ENCODE measurements at regions not wholly inside any gene's neighbourhood (a gene's known extent, or its start where the extent isn't known, plus 50 kb on each side); places are given as distances from the start of the nearest gene placed in this dataset.

- no peak for TF ChIP-seq CHD1 (IDR thresholded peaks at IDR 0.05; ENCODE audit: low read depth, low read length)
- no peak for TF ChIP-seq ELK1 (IDR thresholded peaks at IDR 0.05; ENCODE audit: borderline replicate concordance, low read depth, low read length)
- TF ChIP-seq CEBPB (IDR thresholded peaks at IDR 0.05; ENCODE audit: low read depth, low read length), result no peak
- no peak for TF ChIP-seq RCOR1 (IDR thresholded peaks at IDR 0.05; ENCODE audit: insufficient replicate concordance, low read length)
- TF ChIP-seq FOS (IDR thresholded peaks at IDR 0.05; ENCODE audit: low read depth, low read length), result no peak
- no peak for DNase-seq
Measured at GRCh38 chr2:37544591-37545031, 126.8 kb downstream of the CDC42EP3 start.

More at GRCh38 chr2:37544591-37545031, 126.8 kb downstream of the CDC42EP3 start:
- Histone ChIP-seq H2BK5ac (ENCODE audit: low read depth, low read length, poor library complexity, severe bottlenecking) (no peak overlapping the region), H2AK9ac (replicated peaks; ENCODE audit: low read depth, low read length, poor library complexity) (no peak overlapping the region), H2BK120ac (ENCODE audit: low read depth, low read length) (no peak overlapping the region), H3K4me1 (ENCODE audit: control insufficient read depth, insufficient read depth, low read length) (no peaks in the 10 kb centered on the region), H3K27me3 (ENCODE audit: control insufficient read depth, insufficient read depth, low read length) (no peaks in the 10 kb centered on the region), H2BK20ac (ENCODE audit: low read depth, low read length) (no peak overlapping the region), H3K9me1 (ENCODE audit: insufficient read depth, low read length) (no peaks in the 10 kb centered on the region), H2BK15ac (ENCODE audit: low read depth, low read length) (no peak overlapping the region), H3K23ac (ENCODE audit: low read depth, low read length) (no peak overlapping the region), H3K4me3 (ENCODE audit: insufficient read depth, low read depth, low read length) (no peak overlapping the region), H2AFZ (replicated peaks; ENCODE audit: low read length, poor library complexity) (no peak overlapping the region), H3K56ac (ENCODE audit: extremely low read depth, insufficient read depth, low read length) (no peak overlapping the region), H3K14ac (replicated peaks; ENCODE audit: low read depth, low read length) (no peak overlapping the region), H3K9ac (ENCODE audit: low read depth, low read length) (no peak overlapping the region), H4K5ac (ENCODE audit: low read depth, low read length) (no peak overlapping the region), H3K27ac (ENCODE audit: insufficient read depth, low read length) (no peak overlapping the region), H3K79me1 (ENCODE audit: low read depth in 1 of 2, low read length in 2 of 2) (no peaks in the 10 kb centered on the region), H4K20me1 (ENCODE audit: insufficient read depth, low read length) (no peaks in the 10 kb centered on the region), H3K9me3 (ENCODE audit: control insufficient read depth, insufficient read depth, low read length) (no peaks in the 10 kb centered on the region), H3K18ac (ENCODE audit: low read depth, low read length) (no peak overlapping the region), H2AK5ac (ENCODE audit: low read depth, low read length) (no peak overlapping the region), H3K4ac (ENCODE audit: low read depth, low read length) (no peak overlapping the region), H3K36me3 (ENCODE audit: control insufficient read depth, insufficient read depth, low read length) (no peaks in the 10 kb centered on the region), H3K4me2 (ENCODE audit: low read depth, low read length) (no peak overlapping the region), H4K91ac (ENCODE audit: insufficient read depth, low read depth, low read length) (no peak overlapping the region), H4K8ac (ENCODE audit: low read depth in 2 of 2, low read length in 2 of 2) (no peak overlapping the region)
- no peak for ATAC-seq (ENCODE audit: low read depth)
- intact Hi-C loops (cut with micrococcal nuclease) (no loop called here), dilution Hi-C loops (cut with HindIII; ENCODE audit: low sequenced_read_pairs, unreplicated experiment) (no loop called here), in situ Hi-C loops (cut with MboI; ENCODE audit: low sequenced_read_pairs) (no loop called here)
- BruUV-seq (replicated peaks), result no TSS peak
- no CpG with 5 or more reads among the region's 1 CpG for WGBS, 2 experiments (ENCODE audit: extremely low coverage in 2 of 2, insufficient read length in 1 of 2)
- ChIA-PET POLR2A (ENCODE audit: unreplicated experiment) (no interaction called here), CTCF (no interaction called here)

Measured in IMR-90 (cell line).